GM18868 (cell line): ENCODE measurements at regions not wholly inside any gene's neighbourhood (a gene's known extent, or its start where the extent isn't known, plus 50 kb on each side); places are given as distances from the start of the nearest gene placed in this dataset.
A peak's percentile ranks its signal among the peaks of the same experiment; 100 is the strongest.
"Not testable (repeated sequence)": the region's sequence is repeated elsewhere in the genome, so short reads cannot be mapped to it uniquely, and the experiment has no call there.

ENCODE experiments used
- ATAC-seq: cut with Tn5 transposase; IDR thresholded peaks from one replicate; pipeline ENCODE4 v1.9.1; 2021; ENCODE audit warnings: mild to moderate bottlenecking, moderate library complexity; ENCODE audit not compliant: unreplicated experiment

GRCh38 chr11:100528872-100529416 is 158.1 kb upstream of the ARHGAP42 start:
- ATAC-seq, result no peak

DNA sequence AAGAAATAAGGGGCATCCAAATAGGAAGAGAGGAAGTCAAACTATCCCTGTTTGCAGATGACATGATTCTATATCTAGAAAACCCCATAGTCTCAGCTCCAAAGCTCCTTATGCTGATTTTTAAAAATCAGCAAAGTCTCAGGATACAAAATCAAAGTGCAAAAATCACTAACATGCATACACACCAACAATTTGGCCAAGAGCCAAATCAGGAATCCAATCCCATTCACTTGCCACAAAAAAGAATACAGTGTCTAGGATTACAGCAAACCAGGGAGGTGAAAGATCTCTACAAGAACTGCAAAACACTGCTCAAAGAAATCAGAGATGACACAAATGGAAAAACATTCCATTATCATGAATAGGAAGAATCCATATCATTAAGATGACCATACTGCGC is 155.8 kb upstream of the ARHGAP42 start:
- ATAC-seq, result not testable (repeated sequence)

- no peak for ATAC-seq
Observed at GRCh38 chr11:100536979-100537378, 150.1 kb upstream of the ARHGAP42 start.

GRCh38 chr11:100543386-100543785 is 143.7 kb upstream of the ARHGAP42 start:
- ATAC-seq, result no peak

- no peak for ATAC-seq
Observed at GRCh38 chr11:100545556-100545955, 141.5 kb upstream of the ARHGAP42 start.

DNA sequence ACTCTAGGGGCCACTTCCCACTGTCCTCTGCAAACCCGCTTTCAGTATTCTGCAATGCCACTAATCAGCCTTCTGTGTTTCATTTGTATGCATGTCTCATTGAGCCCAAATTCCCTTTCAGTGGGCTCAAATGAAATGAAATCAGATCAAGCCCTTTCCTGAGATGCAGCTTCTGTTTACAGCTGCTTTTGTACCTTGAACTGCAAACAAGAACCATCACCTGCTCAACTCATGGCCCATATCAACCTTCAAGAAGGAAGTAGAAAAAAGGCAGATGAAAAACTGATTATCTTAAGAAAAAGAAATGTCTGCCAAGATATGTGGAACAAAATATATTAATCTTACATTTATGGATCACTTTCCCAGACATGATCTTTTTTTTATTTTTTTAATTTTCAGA is 141.1 kb upstream of the ARHGAP42 start:
- ATAC-seq, result no peak

GRCh38 chr11:100546714-100547113 is 140.4 kb upstream of the ARHGAP42 start:
- ATAC-seq, result no peak

GRCh38 chr11:100550298-100550697 is 136.8 kb upstream of the ARHGAP42 start:
- ATAC-seq, result no peak

- no peak for ATAC-seq
Observed at GRCh38 chr11:100550912-100551632, 136.0 kb upstream of the ARHGAP42 start.

- no peak for ATAC-seq
Observed at GRCh38 chr11:100555931-100556330, 131.2 kb upstream of the ARHGAP42 start.

- no peak for ATAC-seq
Observed at GRCh38 chr11:100556781-100557180, 130.3 kb upstream of the ARHGAP42 start.

DNA sequence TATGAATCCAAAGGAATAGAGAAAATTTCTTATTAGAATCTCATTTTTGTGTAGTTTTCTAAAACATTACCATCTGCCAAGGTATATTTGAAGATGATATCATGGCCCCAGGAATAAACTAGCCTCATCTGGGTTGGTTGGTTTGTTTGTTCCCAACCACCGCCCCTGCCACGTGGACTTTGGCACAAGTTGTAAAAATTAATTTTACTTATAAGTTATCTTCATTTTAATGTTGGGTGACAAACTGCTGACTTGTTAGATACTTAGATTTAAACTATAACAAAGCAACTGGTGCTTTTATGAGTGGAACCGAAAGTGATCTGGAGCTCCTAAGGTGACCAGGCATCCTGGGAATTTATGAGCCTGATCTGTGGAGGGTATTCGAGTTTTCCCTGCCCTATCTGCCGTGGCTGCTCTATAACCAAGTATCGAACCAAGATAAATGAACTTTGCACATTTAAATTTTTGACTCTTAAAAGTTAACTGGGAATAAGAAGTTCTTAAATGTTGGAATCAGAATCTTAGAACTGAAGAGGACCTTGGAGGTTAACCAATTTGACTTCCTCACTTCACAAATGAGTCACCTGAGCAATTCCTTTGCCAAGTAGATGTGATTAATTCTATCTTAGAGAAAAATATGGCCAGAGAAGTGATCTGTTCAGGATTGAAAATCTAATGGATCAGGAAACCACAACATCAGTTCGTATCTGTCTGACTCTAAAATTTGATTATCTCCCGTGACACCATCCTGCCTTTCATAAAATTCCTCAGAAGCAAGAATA is 129.1 kb upstream of the ARHGAP42 start:
- no peak for ATAC-seq

DNA sequence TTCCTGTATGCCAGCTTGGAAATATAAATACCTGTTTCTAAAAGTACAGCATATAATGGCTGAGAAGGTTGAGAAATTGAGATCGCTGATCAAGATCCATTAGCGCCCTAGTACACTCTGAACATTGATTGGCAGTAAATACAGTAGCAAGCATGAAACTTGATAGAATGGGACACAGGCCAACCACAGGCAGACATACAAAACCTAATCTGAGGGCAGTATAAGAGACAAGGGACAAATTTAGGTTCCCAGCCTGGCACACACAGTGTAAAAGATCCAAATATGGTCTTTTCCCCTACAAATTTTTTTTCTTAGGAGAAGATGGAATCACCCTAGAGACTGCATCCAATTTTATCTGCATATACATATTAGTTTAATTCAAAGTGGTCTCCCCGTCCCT is 126.5 kb upstream of the ARHGAP42 start:
- no peak for ATAC-seq

DNA sequence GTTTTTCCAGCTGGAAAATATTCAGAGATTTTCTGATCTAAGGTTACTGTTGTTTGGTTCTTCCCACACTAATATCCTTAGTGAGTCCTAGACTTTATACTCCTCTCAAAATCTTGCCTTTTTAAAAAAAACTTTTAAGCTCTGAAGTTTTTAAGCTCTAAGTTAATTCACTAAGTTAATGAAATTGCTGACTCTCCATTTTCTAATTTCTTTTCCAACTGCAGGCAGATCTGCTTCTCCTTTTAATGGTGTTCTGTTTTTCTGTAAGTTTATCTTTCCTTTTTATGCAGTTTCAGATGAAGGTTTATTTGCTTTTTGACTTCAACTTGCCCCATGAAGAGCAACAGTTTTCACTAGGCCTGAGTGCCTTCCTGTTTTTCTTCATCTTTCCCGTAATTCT is 125.8 kb upstream of the ARHGAP42 start:
- no peak for ATAC-seq

- ATAC-seq, result no peak
Observed at GRCh38 chr11:100562128-100562527, 125.0 kb upstream of the ARHGAP42 start.

DNA sequence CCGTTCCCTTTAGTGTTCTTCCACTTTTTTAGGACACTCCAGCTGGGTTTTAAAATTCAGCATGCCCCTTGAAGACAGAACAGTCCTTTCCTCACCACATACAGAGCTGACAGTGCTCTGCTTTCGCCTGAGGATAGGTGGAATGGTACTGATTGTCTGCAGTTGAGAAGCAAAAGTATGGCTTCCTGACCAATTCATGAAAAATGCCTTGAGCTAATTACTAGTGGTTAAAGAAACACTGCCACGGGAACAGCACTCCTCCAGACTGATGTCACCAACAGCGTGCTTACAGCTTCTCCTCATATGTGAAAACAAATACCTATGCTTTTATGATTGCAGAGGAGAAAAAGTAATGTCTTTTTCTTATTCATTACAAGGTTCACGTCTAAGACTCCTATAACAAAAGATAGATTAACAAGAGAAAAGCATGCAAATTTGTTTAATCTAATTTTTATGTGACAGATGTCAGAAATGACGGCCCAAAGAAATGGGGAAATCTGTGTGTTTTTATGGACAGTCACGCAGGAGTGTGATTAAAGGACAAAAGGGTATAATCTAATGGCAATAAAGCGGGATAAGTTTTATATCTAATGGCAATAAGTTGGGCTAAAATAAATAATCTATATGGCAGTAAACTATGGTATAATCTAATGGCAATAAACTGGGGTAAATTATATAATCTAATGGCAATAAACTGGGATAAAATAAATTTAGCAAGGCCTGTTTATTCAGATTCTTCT is 123.4 kb upstream of the ARHGAP42 start:
- no peak for ATAC-seq

DNA sequence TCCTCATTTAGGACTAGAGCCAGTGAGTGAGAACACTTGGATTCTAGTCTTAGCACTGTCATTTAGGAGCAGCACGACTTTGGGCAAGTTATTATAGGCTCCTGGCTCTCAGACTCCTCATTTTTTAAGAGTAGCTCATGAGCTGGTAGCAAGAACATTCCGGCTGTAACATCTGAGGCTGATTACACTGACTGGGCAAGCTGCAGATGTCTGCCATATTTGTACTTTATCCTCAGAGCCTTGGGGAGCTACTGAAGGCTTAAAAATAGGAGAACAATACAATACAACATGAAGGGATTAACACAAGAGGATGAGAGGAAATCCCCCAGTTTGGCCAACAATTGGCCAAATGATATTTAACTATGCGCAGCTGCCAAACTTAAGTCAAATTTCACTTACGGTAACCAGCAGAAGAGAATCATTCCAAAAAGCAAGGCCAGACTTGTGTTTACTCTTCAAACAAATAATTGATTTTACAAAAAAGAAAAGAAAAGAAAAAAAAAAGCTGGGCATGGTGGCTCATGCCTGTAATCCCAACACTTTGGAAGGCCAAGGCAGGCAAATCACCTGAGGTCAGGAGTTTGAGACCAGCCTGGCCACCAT is 113.1 kb upstream of the ARHGAP42 start:
- no peak for ATAC-seq

DNA sequence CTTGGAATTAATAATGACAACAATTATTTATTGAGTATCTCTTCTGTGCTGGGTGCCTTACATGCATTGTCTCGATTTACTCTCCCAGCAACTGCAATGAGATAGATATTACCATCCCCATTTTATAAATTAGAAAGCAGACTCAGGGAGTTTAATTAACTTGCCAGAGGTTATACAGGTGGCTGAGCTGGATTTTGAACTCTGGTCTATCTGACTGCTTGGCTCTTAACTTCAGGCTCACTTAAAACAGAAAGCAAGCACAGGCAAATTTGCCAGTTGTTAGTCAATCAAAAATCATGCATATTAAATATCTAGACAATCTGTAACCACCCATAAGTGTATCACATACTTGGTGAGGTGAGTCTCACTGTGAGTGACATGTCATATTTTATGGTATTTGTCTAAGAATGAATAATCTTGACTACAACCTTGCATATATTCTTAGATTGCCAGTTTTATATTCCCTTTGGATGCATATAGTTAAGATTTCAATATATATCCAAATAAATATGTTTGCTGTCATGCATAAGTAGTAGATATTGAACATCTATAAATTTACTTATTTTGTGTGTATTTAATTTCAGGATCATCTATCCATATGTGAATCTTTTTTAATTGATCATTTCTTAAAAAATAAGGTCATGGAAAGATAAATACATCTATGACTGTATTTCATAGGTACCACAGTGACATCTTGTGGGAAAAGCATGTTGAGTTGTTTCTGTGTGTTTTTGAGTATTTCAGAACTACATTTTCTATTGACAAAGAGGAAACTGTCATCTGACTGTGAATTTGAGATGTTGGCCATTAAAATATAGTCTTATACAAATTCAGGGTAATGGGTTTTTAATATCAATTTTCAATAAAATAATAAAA is 112.0 kb upstream of the ARHGAP42 start:
- no peak for ATAC-seq

DNA sequence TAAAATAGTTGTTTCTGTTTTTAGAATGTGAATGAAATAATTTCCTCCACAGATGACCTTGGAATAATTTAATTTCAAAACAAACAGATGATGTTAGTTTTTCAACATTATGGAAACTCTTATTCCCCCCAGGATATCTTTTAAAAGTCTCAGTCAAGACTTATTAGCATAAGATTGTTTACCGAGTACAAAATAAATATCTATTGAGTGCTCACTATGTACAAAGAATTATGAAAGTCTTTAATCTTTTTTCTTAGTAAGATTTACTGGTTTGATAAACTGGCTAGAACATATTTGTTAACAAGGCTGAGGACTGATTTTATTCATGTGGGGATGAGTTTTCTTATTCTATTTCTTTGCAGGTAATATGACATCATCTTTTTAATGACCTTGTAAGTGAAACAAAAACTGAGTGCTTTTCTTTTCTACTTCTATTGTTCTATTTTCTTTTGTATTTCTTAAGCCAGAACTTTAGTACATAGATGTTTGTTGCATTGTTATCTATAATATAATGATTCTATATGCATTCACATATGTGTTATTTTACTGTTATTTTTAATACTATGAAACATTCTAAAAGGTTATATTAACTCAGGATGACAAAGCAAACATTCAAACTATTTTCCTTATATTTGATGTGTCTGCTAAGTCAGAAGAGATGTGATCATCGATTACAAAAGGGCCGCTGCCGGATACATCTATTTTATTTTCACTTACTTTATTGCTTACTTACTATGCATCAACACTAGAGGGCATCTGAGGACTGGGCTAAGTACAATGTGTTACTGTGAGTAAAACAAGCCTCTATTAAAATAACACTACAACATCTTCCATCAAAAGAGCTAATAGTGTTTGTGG is 111.0 kb upstream of the ARHGAP42 start:
- ATAC-seq, result peak; percentile 81
